Mucosa of gallbladder (tissue), 1 donor: ENCODE measurements at regions not wholly inside any gene's neighbourhood (a gene's known extent, or its start where the extent isn't known, plus 50 kb on each side); places are given as distances from the start of the nearest gene placed in this dataset.

Experiments used
- DNase-seq: peaks from one replicate; pipeline ENCODE4 v3.0.0-alpha.2; 2020; ENCODE audit warnings: low spot score
- donor health status: DM: no; HTN: no; CAD: no.

DNA sequence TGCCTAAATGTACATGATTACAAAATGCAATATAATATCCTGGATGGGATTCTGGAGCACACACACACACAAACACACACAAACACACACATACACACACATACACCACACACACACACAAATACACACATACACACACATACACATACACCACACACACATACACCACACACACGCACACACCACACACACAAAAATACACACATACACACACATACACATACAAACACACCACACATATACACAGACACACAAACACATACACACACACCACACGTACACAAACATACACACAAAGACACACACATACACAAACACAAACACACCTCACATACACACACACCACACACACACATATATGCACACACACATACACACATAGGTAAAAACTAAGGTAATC is 134.6 kb upstream of the SYNDIG1 start:
- DNase-seq, result no peak

DNA sequence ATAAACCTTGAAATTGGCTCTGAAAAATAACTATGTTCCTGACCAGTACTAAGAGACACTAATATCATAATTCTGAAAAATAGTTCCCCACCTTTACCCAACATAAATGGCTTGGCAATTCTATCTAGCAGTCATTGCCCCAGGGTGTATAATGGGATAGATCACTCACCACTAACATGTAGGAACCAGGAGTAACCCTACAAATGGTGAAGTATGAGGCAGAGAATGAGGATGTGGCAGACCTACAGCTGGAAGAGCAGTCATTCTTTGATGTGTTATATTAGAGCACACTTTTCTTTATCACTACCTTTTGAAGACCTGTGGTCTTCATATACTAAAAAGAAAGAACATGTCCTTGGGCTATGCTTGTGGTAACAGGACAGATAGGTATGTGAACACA is 136.5 kb upstream of the SYNDIG1 start:
- DNase-seq, result no peak

DNA sequence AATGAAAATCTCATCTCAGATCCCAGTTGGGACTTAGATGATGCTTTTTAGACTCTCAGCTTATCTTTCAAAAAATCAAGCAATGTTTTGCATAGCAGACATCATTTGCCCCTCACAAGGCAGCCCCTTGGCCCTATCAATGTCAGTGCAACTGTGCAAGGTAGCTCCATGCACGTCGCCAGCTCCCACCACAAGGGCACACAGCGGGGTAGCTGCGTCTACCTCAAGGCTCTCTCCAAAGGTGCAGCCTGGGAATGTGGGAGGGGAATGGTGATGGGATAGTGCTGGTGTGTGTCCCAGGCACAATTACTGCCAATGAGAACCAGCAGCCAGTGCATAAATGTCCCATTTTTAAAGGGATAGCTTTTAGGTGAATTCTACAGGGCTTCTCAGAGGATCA is 137.5 kb upstream of the SYNDIG1 start:
- no peak for DNase-seq

DNA sequence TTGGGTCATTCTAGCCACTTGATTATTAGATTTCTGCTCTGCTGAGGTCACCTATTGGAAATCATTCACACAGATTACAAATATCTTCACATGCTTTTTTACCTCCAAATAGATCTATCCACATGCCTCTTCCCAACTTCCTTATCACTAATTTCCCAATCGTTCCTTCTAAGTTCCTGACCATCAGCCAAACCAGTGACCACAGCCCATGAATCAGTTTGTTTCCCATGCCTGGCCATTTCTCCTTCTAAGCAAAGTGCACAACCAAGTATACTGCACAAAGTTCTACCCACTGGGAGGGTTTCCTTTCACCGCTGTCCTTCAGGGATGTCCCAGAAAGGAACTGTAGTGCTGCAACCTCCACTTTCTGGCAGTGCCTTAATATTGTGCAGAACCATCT is 140.5 kb upstream of the SYNDIG1 start:
- DNase-seq, result no peak

DNA sequence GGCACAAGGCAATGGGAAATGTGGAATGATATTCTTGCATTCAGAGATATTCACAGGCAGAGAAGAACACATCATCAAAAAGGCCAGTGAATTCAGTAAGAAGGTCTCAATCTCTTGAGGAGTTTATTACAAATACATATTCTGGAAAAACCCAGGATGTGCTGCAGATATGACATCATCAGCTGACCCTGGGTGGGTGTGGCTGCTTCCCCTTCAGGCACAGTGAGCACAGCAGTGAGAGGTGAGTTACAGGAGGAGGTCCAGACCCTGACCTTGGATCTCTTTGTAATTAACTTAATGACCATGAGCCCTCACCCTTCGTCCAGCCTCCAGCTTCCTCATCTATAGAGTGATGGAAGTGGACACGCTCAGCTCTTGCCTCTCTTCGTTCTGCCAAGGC is 147.5 kb upstream of the SYNDIG1 start:
- DNase-seq, result no peak

DNA sequence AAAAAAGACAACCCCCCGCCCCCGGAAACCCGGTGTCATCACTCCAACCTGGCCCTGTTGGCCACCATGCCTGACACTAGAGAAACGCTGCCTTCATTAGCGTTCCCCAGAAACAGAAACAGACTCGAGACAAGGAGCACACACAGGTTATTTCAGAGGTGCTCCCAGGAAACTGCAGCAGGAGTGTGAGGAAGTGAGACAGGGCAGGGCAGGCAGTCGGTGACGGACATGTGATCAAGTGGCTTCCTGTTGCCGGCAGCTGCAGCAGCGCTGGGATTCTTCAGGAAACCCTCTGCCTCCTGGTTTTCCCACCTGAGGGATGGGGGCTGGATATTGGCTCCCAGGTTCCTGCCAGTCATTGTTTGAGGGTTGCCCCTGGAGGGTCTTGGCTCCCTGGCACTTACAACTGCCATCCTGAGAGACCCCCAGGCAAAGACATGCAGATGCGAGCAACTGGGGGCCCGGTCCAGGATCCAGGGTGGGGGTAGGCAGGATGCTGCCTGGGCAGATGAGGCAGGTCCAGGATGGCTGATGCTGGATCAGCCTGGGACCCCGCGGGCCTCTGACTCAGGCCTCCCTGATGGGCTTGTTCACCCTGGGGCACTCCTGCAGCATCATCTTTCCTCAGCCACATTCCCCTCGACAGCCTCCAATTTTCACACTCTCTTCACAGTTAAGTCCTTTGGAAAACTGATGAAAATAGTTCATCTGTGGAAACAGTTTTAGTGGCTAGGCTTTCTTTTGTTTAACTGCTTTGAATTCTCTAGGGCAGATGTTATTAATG is 150.7 kb upstream of the SYNDIG1 start:
- DNase-seq, result no peak

DNA sequence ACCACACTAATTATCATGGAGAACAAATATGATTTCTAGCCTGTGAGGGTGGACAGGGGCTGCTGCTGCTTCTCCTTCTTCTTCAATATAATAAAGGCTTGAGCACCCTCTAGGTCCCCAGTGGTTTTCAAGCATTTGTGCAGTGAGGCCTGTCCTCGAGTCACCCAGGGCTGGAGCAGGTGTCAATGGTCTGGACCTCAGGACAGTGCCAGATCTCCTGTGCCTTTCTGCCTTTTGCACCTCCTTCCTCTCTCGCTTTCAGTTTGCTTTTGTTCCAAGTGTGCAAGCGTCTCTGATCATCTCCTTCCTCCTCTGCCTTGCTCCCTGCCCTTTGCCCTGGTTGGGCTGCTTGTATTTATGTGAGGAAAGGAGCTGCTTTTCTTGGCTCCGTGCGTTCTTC is 152.2 kb upstream of the SYNDIG1 start:
- no peak for DNase-seq

DNA sequence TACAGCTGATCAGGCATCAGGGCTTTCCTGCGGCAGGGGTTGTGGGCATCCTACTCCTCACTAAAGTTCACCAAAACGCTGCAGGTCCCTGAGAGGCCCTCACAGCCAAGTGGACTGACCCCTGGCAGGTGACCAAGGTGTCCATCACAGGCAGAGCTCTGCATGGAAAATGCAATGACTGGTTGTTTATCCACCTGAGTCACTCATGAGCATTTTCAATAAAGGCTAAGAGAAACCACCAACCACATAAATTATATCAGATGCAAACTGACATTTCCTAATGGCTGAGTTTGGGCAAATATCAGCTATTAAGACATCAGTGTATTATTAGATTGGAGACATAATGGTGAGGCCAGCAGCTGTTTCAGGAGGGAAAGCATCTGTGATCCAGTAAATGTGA is 152.7 kb upstream of the SYNDIG1 start:
- no peak for DNase-seq

DNA sequence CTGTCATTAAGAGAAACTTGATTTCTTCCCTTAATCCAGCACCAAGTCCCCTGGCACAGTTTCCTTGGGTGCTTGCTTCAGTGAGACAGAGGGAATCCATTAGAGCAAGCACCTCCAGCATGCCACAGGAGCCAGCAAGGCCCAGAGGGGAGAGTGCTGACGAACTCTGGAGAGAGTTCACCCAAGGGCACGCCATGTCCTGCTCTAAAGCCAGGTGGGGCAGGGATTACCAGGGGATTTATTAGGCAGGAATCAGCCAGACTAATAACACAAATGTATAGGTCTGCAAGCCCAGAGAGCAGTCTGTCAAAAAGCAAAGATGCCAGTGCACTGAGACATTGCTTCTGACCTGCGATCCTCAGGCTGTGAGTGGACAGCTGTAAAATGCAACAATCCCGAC is 155.4 kb upstream of the SYNDIG1 start:
- DNase-seq, result no peak

DNA sequence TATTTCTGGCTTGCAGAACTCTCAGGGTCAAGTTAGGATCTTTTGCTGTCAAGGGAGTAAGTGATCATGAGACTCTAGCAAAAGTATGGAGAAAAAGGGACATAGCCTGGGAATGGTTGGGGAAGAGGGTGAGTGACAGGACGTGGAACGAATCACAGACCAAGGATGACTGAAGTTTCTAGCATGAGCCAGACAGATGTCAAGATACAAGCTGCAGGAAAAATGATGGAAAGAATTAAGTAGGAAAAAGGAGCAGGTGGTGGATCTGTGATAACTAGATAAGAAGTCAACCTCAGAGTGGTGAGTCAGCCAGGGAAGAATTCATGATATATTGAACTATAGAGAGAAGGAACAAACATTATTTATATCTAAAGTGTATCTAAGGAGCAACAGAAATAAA is 159.8 kb upstream of the SYNDIG1 start:
- DNase-seq, result no peak

DNA sequence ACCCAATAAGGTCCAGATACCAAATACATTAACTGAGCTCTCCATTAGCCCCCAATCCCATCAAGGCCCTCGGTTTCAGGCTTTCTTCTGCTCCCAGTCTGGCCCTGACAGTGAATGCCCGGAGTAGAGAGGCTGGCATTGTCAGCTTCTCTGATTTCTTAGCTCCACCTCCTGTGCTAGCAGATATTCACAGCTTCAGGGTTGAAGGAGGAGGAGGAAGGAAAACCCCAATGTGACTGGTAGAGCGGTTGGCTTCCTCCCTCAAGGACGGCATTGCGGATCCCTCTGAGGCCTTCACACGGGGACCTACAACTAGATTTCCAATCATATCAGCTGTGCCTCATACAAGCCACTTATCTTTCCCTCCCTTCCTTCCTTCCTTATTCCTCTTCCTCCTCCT is 164.1 kb upstream of the SYNDIG1 start:
- DNase-seq, result no peak

DNA sequence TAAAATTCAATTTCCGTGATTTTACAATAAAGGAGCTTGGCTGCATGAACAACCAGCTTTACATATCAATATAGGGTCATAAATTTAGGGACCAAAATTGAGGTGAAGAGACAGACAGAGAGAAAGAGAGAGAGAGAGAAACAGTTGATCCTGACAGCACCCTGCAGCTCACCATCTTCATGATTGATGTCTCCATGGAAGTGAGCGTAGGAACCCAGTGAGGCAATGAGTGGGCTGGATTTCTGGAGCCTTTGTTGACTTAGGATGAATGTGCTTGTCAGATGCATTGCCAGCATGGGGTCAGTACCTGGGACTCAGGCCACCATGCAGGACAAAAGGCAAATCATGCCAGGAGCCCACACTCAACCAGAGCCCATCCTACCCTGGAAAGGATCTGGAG is 165.1 kb upstream of the SYNDIG1 start:
- no peak for DNase-seq

DNA sequence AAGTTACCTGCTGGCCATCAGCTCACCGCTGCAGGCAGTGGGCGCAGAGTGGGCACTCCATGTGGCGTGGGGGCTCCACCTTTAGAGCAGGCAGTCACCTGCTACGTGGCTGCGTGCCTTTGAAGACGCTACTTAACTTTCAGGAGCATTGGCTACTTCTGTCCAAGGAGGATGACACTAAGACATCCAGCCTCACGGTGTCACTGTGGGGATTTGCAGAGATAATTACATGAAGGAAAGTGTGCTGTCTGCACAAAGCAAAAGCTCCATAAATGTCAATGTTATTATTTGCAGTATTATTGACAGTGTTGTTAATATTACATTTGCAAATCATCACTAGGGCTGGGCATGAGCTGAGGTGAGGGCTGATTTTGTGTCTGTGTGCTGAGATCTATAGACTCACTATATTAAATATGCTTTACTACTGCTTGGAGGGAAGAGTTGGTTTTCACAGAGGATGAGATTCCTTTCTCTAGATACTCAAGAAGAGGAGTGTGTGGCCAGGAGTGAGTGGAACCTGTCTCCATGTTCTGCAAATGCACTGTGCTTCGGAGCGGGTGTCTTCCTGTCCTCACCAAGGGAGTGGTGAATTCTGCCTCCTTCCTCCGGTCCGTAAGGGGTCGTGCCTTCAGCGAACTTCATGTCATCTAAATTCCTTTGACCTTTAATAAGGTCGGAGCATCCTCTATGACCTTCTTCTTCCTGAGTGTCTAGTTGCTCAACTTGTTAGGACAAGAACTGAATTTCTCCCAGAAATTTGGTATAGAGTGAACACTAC is 165.8 kb upstream of the SYNDIG1 start:
- DNase-seq, result no peak

DNA sequence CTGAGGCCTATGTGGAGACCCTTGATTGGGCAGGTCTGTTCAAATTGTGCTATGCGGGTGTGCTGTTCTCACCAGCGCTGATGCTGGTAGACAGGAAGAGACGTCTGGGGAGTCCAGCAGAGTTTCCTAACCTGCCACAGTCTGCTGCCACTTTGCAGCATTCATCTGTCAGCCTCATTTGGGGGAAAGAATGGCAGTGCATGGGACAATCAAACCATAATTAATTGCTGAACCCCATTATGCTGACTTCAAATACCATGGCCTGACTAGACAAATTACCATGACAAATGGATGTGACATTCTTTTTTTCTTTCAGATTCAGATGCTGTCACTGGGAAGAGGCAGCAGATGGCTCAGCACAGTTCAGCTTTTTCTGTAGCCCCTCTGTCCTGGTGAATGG is 171.4 kb upstream of the SYNDIG1 start:
- DNase-seq, result no peak

DNA sequence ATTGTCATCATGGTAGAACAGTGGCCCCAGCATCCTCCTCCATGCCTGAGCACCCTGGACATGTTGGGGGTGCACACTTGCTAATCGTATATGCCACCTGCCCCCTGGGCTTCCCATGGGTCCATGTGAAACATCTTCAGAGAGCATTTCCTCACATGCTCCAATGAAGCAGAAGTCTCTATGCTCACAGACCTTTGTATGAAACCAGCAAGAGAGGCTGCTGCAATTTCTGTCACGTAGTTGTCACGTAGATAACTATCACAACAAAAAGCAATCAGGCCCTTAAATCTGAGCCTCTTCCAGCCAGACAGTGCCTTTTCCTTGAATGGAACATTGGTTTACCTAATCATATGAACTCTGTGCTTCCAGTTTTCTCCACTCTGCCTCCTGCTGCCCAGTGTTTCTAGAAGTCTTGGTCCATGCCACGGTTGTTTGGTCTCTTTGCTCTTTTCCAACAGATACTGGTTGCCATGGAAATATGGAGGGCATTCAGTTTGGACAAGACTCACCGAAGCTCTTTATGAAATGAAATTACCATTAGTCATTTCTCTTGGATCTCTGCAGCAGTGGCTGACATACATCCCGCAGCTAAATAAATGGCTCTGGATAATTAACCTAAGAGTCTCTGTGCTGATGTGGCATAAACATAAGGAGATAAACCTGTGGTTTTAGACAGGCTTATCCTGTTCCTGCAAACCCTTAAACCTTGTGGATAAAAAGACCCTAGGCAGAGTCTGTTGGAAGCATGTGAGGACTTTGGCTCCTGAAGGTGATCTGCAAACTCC is 172.8 kb upstream of the SYNDIG1 start:
- no peak for DNase-seq

DNA sequence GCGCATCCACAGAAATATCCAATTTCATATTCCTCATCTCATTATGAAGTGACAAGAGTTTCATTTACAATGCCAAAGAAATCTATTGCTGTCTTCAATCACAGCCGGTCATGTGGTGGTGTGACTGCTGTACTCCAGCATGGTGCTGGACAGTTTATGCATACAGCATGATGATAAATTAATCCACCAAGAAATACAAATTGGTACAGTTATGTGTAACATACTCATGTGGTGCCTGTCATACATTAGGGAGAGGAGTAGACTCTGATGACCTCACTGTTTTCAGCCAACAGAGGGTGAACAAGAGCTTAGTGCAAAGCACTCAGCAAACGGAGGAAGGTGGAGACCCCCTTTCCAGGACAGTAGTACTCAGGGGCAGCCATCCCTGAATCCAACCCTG is 178.4 kb upstream of the SYNDIG1 start:
- DNase-seq, result no peak

DNA sequence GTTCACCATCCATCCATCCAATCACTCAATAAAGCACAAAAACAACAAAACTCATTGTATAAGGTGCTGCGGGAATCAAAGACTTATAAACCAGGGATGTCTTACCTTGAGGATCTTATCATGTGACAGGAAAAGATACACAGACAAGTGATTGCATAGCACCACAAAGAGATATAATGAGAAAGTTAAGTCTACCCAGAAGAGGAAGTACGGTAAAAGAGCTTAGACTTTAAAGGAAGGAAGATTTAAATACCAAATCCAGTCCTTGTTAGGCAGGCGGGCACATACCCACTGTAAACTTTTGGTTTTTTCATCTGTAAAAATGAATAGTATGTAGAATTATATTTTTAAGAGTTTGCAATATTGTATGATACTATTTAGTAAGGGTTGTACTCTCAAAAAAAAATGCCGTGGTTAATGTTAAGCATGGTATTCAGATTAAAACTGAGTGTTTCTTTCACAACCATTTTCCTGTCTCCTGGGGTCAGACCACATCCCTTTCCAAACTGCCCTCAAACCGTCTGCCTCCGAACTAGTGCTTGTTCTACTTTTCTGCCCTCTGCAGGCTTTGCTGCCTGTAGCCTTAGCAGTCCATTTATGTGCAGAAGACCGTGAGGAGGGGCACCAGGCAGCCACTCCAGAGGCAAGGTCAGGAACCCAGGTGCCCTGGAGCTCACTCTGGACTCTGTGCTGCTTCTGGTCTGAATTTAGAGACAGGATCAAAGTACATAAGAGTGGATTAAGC is 179.5 kb upstream of the SYNDIG1 start:
- no peak for DNase-seq

DNA sequence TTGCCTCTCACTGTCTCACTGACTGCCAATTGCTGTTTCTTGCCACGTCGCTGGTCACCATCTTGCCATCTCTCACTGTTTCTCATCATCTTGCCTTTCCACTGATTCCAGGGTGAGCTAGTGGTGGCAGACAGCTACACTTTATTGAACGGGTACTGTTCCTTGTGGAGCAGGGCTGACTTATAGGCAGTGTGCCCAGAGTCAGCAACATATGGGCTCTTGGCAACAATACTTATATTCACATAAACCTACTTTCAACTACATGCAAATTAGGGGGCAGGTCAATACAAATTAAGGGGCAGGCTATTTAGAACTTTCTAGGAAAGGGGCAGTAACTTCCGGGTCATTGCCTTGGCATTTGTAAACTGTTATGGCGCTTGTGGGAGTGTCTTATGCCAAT is 186.2 kb upstream of the SYNDIG1 start:
- DNase-seq, result no peak

DNA sequence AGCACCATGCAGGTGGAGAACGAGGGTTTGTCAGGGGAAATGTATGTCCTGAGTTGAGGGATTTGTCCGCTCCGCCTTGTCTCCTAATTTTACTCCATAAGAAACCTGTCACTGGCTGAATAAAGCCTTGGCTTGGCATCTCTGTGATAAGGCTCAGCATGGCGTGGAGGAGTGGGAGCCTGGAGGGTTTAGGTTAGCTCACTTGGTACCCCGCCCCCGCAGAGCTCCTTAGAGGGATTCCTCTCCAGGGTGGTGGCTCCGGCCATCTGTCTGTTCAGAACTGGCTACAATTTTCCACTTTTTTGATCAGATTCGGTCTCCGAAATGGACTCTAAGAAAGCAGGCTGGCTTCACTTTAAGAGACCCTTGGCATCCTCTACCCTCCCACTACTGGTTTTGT is 192.2 kb upstream of the SYNDIG1 start:
- DNase-seq, result no peak

DNA sequence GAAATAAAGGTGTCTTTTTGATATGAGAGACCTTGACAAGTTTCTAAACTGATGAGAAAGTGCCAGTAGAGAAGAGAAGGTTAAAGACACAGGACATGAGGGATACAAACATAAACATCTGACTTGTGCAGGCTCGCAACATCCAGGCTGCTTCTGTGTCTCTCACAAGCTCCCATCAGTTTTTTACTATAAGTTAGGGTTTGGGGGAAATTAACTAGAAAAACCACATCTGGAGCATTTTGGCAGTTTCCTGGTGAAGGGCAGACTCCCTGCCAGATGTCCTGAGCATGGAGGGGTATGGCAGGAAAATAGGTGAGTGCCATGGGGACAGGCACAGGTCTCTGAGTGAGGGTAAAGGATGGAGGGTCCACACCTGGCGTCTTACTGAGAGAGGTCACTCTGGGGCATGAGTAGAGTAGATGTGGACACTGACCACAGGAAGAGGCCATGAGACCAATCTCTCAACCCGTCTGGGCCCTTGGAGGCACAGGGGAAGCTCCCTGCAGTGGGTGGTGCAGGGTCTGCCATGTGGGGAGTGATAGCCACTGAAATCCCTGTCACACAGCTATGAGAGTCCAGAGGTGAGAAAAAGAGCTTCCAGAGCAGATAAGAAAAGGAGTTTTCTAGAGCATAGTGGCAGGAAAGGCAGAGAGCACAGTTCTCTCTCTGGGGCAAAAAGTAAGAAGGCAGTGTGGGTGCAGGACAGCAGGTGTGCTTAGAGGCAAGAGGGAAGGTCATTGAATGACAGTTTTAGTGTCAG is 193.3 kb upstream of the SYNDIG1 start:
- no peak for DNase-seq

DNA sequence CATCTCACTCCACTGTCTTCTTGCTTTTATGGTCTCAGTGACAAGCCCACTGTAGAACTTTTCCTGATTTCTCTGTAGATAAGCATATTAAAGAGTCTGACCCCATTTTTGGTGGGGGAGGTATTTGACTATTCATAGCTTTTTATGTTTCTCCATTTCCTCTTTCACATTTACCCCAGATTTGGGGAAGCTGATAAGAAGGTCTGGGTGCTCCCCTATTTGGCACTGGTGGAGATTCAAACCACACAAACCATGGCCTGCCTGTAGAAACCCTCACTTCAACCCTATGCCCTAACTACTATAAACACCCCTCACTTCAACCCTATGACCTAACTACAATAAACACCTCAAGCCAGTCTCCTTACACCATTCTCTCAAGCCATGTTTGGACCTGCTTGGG is 196.2 kb upstream of the SYNDIG1 start:
- DNase-seq, result no peak
